H1 (cell line): ENCODE measurements at regions not wholly inside any gene's neighbourhood (a gene's known extent, or its start where the extent isn't known, plus 50 kb on each side); places are given as distances from the start of the nearest gene placed in this dataset.

Experiments
- CREB1 ChIP-seq: IDR thresholded peaks from 2 replicates; pipeline ENCODE4 v1.6.1; 2012; ENCODE audit warnings: inconsistent platforms
- JUND ChIP-seq: IDR thresholded peaks from 2 replicates; pipeline ENCODE4 v1.6.1; 2011; ENCODE audit warnings: mild to moderate bottlenecking, improper control_type of control experiment, low read length
- SAP30 ChIP-seq: fragments of 300-600 bp; sonication (generic); IDR thresholded peaks from 2 replicates; pipeline ENCODE4 v1.7.1; 2012; ENCODE audit warnings: low read length, moderate library complexity, mild to moderate bottlenecking, inconsistent platforms; ENCODE audit not compliant: insufficient read depth, insufficient replicate concordance
- SRF ChIP-seq: IDR thresholded peaks from 2 replicates; pipeline ENCODE4 v1.6.1; 2011; ENCODE audit warnings: mild to moderate bottlenecking, low read depth, low read length, moderate library complexity
- TAF7 ChIP-seq: optimal IDR thresholded peaks from 2 replicates; pipeline ENCODE3; 2011; ENCODE audit warnings: low read depth, mild to moderate bottlenecking, inconsistent platforms, low read length, moderate library complexity, borderline replicate concordance
- TEAD4 ChIP-seq: IDR thresholded peaks from 2 replicates; pipeline ENCODE4 v1.6.1; 2012; ENCODE audit warnings: low read depth, low read length, inconsistent platforms, mixed read lengths
- ZNF274 ChIP-seq: IDR thresholded peaks from 2 replicates; pipeline ENCODE4 v1.7.0; 2012; ENCODE audit warnings: low read length, borderline replicate concordance; ENCODE audit errors: extremely low read depth

DNA sequence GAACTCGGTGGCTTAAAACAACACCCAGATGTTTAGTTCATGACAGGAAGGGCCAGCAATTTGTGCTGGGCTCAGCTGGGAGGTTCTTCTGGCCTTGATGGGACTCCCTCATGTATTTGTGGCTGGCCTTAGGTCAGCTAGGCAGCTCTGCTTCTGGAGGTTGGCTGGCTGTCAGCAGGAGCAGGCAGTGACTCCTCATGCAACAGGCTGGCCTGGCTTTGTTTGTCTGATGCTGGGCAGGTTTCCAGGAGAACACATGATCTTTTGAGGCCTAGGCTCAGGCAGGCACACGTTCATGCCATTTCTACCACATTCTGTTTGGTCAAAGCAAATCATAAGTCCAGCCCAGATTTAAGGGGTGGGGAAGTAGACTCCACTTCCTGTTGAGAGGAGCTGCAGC lies 571.2 kb downstream of the TBC1D22A start (continued):
- TF ChIP-seq SAP30 (no peak), JUND (no peak), CREB1 (no peak), TAF7 (no peak), ZNF274 (no peak), TEAD4 (no peak), SRF (no peak)
